ENCODE measurements at regions not wholly inside any gene's neighbourhood (a gene's known extent, or its start where the extent isn't known, plus 50 kb on each side); places are given as distances from the start of the nearest gene placed in this dataset.
"Not testable (repeated sequence)": the region's sequence is repeated elsewhere in the genome, so short reads cannot be mapped to it uniquely, and the experiment has no call there.

DNA sequence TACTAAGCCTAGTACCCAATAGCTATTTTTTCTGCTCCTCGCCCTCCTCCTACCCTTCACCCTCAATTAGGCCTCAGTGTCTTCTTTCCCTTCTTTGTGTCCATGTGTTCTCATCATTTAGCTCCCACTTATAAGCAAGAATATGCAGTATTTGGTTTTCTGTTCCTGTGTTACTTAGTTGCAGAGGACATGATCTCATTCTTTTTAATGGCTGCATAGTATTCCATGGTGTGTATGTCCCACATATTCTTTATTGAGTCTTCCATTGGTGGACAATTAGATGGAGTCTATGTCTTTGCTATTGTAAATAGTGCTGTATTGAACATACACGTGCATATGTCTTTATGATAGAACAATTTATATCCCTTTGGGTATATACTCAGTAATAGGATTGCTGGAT is 106.9 kb upstream of the NR5A2 start:
- DNase-seq (ENCODE audit: low spot score), result no peak

DNA sequence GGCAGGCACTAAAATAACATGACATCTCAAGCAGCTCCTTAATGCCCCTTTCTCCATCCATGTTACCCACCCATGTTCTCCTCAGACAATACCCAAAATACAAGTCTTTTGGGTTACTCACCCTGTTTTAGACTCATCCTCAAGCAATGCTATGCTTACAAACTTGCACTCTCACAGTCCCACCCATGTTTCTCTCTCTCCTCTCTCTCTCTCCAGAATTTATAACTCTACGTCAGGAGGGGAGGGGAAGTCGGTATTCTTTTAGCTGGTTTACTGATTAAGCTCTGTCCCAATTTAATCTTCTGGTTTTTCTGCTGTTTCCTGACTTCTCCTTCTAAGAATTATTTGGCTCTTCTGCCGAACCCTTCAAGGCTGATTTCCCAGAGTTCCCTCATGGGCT is 98.0 kb upstream of the NR5A2 start:
- DNase-seq (ENCODE audit: low spot score), result no peak

DNA sequence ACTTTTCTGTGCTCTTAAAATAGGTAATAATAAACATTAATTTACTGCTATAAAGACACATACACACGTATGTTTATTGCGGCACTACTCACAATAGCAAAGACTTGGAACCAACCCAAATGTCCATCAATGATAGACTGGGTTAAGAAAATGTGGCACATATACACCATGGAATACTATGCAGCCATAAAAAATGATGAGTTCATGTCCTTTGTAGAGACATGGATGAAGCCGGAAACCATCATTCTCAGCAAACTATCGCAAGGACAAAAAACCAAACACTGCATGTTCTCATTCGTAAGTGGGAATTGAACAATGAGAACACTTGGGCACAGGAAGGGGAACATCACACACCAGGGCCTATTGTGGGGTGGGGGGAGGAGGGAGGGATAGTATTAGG is 97.4 kb upstream of the NR5A2 start:
- not testable (repeated sequence) for DNase-seq (ENCODE audit: low spot score)

DNA sequence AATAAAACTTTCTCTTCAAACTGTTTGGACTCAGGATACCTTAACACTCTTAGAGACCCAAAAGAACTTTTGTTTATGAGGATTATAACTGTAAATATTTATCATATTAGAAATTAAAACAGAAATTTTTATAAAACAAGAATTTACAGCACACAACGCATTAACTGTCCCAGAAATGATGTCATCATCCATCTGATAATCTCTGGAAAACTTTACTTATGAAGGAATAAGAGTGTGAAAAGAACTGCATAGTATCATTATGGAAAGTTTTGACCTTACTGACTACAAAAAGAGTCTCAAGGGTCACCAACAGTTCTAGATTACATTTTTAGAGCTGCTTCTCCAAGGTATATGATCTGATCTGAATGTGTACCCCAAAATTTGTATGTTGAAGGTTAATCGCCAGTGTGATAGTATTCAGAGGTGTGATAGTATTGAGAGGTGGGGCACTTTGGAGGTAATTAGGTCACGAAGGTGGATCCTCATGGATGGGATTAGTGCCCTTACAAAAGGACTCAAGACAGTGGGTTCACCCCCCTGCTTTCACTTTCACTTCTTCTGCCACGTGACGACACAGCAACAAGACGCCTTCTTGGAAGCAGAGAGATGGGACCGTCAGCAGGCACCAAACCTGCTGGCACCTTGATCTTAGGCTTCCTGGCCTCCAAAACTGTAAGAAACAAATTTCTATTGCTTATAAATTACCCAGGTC is 95.7 kb upstream of the NR5A2 start:
- no peak for DNase-seq (ENCODE audit: low spot score)

DNA sequence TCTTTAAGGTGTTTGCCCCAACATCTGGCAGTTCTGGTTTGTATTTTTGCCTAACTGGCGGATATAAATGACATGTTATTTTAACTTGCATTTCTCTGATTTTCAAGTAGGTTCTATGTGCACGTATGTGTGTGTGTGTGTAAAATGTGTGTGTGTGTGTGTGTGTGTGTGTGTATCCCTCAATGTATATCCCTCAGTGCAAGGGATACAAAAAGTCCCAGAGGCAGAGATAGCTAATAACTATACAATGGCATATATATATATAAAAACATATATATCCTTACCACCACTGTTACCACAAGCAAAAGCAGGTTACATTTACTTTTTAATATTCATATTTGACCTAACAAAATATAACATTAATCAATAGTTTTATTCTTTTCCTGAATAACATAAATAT is 95.0 kb upstream of the NR5A2 start:
- DNase-seq (ENCODE audit: low spot score), result no peak

DNA sequence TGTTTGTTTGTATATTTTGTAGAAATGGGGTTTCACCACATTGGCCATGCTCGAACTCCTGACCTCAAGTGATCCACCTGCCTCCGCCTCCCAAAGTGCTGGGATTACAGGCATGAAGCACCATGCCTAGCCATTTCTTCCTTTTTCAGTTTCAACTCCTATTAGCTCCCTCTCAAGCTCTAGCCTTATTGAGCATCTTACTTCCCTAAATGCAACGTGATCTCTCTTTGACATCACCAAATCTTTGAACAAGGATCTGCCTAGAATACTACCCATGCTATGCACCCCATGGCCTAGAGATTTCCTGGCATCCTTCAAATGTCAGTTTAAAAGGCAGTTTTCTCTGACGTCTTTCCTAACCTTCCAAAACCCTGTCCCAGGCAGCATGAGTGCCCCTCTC is 91.1 kb upstream of the NR5A2 start:
- DNase-seq (ENCODE audit: low spot score), result no peak

DNA sequence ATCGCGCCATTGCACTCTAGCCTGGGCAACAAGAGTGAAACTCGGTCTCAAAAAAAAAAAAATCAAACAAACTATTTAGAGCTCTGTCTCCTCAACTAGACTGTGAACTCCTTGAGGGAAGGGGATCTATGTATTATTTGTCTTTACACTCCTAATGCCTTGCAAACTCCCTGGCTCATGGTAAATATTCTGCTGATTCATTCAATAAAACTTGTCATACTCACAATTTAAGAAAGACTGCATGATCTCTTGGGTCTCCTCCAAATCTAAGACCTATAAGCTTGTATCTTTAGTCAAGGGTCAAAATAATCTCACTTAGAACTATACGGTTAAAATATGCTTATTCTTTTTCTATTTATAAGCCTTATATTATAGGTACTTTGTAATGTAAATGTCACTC is 90.3 kb upstream of the NR5A2 start:
- no peak for DNase-seq (ENCODE audit: low spot score)

DNA sequence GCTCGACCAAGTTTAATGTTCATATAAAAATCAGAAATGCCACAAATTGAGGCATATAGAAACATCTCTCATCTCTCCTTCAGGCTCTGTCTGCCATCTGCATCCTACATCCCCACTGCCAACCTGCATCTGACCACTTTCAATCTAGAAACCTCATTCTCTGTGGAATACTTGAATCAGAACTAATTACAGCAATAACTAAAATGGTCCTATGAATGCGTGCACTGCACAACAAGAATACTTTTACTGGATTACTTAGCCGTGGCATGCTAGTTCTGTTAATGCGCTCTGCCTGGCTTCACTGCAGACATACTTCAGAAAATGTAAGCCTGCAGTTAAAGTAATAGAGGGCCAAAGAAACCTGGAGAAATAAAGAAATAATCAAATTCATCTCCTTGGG is 89.8 kb upstream of the NR5A2 start:
- no peak for DNase-seq (ENCODE audit: low spot score)

DNA sequence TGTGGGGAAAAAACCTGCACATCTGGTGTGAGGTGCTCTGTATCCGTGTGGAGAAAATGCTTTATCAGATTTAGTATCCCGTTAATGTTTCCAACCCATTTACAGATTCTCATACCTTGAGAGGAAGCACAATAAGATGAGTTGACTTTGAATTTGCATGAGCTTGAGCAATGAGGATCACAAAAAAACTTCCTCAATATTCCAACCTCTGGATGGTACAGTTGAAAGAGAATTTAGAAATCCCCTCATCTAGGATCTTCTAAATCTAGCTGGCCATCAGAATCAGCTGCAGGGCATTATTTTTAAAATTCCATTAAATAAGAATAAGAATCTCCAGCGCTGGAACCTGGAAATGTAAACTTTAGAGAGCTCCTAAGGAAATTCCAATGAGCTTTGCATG is 82.5 kb upstream of the NR5A2 start:
- no peak for DNase-seq (ENCODE audit: low spot score)

DNA sequence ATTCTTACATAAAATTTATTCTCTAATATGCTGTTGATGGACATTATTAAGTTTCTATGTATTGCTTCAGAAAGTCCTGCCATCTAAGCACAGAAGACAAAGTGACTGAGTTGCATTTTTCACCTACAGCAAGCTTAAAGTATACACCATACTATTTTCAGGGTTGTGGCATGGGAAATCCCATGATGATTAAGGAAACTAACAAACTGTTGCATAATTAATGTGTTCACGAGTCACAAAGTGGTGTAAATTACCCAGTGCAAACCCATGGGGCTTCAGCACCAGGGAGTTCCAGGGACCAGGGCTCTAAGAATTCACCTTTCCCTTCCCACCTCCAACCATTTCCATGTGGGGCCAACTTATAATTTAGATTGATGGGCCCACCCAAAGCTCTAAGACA is 81.9 kb upstream of the NR5A2 start:
- no peak for DNase-seq (ENCODE audit: low spot score)

DNA sequence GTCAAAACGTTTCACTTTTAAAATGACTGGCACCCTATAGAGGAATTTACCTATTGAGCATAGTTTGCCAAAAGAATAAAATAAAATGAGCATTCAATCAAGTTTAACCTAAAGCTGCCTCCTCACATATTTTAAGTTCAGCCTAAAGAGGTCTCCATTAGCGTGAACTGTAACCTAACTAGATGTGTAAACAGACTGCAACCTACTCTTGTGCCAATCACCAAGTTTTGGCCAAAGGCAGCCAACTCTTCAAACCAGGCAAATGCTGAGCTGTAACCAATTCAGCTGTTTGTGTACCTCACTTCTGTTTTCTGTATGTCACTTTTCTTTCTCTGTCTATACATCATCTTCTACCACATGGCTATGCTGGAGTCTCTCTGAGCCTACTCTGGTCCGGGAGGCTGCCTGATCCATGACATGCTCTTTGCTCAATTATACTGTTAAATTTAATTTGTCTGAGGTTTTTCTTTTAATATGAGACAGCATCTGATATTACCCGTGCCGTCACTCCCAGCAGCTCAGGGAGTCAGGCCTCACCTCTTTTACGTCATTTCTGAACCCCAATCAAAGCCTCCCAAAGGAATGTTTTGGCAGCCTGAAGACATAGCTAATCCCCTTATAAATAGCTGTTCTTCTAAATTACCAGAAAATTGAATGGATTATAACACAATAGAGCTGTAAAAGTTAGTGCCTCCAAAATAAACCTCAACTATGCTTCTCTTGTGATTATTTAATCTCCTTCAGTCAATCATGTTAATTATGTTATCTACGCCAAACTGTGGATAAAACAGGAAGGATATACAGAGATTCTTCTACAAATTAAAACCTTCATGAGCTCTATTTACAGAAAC is 81.0 kb upstream of the NR5A2 start:
- DNase-seq (ENCODE audit: low spot score), result no peak

DNA sequence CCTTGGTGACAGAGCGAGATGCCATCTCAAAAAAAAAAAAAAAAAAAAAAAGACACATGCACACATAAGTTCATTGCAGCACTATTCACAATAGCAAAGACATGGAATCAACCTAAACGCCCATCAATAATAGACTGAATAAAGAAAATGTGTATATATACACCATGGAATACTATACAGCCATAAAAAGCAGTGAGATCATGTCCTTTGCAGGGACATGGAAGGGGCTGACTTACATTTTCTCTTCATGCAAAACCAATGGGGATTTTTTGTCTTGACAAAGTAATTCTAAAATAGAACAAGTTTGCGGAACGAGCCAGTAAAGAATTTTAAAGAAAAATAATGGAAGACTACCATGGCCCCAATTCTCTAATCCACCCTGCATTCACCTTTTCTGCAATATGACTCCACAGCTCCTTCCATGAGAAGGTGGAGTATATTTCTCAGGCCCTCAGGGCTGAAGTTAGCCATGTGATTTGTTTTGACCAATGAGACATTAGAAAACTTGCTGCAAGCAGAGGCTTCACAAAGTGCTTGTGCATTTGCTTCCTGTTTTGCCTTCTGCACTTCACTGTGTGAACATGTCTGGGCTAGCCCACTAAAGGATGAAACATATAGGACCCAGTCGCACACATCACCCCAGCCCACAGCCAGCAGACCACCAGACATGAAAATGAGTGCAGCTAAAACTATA is 78.8 kb upstream of the NR5A2 start:
- DNase-seq (ENCODE audit: low spot score), result no peak

DNA sequence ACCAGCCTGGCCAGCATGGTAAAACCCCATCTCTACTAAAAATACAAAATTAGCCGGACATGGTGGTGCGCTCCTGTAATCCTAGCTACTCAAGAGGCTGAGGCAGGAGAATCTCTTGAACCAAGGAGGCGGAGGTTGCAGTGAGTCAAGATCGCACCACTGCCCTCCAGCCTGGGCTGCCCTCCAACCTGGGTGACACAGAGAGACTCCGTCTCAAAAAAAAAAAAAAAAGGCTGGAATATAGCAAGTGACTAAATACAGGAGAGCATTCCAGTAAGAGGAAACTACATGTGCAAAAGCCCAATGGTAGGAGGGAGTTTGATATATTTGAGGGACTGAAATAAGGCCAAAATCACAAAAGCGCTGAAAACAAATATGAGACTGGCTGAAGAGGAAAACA is 76.5 kb upstream of the NR5A2 start:
- DNase-seq (ENCODE audit: low spot score), result not testable (repeated sequence)

DNA sequence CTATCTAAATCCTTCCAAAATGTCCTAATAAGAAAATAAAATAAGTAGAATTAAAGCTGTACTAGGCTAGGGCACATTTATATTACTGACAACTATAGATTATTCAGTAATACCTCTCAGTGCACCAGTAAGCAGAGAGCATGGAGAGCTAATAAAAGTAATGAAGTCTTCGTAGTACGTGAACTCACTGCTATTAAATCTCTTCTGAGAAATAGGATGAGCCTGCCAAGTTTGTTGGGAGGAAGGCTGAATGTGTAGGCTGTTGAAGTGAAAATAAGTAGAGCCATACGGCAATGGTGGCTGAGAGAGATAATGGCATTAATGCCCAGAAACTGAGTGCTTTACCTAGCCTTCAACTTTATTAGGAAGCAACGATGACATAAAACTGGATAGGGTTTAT is 73.9 kb upstream of the NR5A2 start:
- DNase-seq (ENCODE audit: low spot score), result no peak

DNA sequence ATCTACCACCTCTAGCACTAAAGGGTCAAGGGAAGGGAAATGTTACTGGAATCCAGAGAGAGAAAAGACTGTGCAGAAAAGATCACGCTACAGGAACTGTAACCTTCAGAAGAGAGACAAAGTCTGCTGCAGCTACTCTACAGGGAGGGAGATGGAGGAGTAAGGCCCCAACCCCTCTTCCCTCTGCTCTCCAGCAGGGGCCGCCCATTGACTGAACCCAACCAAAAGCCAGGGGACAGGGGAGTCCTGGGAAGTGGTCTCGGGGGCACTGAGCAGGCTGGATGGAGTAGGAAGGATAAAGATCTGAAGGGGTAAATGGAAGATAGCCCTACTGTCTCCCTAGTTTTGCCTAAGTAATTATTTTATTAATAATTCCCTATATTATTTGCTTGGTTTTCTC is 72.8 kb upstream of the NR5A2 start:
- no peak for DNase-seq (ENCODE audit: low spot score)

DNA sequence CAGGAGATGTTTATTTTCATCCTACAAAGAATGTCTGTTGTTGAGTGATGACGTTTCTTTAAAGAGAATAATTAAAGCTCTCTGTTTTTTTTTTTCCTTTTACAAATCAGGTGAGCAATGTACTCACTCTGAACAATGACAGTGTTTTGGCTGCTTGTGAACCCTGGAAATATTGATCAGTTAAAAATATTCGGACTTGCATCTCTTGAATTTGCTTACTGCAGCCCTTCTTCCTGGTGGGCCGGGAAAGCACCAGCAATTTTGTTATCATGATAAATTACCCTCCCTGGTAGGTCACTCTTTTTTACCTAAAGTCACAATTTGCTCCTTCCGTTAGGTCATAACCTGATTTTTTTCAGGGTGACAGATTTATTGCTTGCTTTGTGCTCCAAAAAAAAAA is 72.3 kb upstream of the NR5A2 start:
- DNase-seq (ENCODE audit: low spot score), result no peak

DNA sequence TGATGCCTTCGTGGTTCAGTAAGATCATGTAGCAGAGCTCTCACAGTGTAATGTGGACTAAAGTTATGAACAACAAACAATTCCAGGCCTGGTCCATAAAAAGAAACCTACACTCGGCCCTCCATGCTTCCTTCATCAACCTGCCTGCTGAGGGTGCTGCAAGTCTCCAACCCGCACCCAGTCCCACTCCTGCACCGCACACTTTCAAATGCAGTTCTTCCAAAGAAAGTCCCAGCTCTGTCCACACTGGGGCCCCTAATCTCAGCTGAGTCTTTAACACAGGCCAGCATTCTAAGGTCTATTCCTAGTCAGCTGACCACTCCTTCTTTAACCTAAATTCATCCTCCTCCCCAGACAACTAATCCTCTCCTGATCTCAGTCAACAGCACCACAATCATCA is 71.5 kb upstream of the NR5A2 start:
- no peak for DNase-seq (ENCODE audit: low spot score)

DNA sequence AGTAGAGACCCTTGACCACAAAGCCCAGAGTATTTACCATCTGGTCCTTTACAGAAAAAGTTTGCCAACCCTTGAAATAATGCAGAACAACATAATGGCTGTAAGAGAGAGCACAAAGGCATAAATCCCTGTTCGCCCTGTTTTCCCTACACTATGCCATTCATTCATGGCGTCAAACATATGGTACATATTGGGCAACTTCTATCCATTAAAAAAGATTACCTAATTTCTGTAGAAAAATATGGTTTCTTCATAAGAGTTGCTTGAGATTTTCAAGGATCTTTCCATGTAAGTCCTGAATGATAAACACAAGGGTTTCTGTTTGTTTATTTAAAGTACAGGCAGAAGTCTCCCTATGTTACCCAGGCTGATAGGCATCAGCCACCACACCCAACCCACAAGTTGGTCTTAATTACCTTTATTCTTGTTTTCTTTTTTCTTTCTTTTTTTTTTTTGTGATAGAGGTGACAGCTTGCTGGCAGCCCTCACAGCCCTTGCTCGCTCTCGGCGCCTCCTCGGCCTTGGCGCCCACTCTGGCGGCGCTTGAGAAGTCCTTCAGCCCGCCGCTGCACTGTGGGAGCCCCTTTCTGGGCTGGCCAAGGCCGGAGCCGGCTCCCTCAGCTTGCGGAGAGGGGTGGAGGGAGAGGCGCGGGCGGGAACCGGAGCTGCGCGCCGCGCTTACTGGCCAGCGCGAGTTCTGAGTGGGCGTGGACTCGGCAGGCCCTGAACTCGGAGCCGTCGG is 68.3 kb upstream of the NR5A2 start:
- no peak for DNase-seq (ENCODE audit: low spot score)

DNA sequence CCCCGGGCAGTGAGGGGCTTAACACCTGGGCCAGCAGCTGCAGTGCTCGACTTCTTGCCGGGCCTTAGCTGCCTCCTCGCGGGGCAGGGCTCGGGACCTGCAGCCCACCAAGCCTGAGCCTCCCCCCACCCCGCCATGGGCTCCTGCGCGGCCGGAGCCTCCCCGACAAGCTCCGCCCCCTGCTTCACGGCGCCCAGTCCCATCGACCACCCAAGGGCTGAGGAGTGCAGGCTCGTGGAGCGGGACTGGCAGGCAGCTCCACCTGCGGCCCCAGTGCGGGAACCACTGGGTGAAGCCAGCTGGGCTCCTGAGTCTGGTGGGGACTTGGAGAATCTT is 67.8 kb upstream of the NR5A2 start:
- no peak for DNase-seq (ENCODE audit: low spot score)

DNA sequence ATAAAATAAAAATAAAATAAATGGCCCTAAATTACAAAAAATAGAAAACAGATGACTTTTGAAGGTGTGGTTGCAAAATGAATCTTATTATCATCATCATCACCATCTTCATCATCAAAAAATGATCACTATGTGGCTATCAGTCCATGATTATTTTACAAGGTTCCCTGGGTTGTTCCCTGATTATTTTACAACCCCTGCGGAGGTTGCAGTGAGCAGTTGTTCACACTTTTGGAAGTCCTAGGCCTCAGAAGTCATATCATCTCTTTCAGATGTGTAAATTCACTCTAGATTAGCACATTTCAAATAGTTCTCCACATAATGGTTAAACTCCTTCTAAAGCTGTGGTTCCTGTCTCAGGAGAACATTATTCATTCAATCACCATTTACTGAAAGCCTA is 57.4 kb upstream of the NR5A2 start:
- no peak for DNase-seq (ENCODE audit: low spot score)

DNA sequence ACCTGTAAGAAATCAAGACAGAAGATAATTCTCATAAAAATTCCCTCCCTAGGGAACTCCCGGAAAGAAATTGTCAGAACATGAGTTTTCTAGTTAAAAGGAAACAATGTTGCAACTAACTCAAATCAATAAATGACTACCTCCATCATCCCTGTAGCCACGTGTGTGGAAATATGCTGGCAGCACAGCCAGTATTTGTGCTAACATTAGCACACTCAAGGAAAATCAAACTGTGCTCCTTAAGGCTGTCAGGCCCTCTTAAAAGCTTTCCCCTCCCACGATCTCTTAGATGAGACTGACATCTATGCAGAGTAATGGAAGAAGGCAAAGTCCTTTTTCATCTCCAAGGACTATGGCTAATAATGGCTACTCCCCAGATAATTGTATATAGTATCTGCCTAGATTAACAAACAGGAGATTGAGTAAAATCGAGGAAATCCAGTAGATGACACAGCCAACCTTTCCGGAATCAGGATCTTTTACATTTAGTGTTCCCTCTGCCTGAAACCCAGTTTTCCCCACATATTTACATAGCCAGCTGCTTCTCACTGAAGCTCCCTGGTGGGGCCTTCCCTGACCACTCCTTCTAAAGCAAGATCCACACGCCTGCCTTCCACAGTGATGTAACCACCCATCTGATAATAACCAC is 50.9 kb upstream of the NR5A2 start:
- DNase-seq (ENCODE audit: low spot score), result no peak

Measured in globus pallidus (tissue), 1 donor.